Nephron progenitor cell (in vitro differentiated cells): ENCODE measurements at regions not wholly inside any gene's neighbourhood (a gene's known extent, or its start where the extent isn't known, plus 50 kb on each side); places are given as distances from the start of the nearest gene placed in this dataset.

Experiments used
- DNase-seq: peaks from one replicate; pipeline ENCODE4 v3.0.0; 2021
- H3K27ac Mint-ChIP-seq: 2 replicates; pipeline ENCODE4 v1.8.0; 2021; ENCODE audit warnings: mild to moderate bottlenecking, moderate library complexity, mixed read lengths
- H3K27me3 Mint-ChIP-seq: 2 replicates; pipeline ENCODE4 v1.8.0; 2021; ENCODE audit warnings: mild to moderate bottlenecking, low read depth, mixed read lengths; ENCODE audit not compliant: poor library complexity
- H3K36me3 Mint-ChIP-seq: 2 replicates; pipeline ENCODE4 v1.8.0; 2021; ENCODE audit warnings: low read depth, mixed read lengths
- H3K4me1 Mint-ChIP-seq: 2 replicates; pipeline ENCODE4 v1.8.0; 2021; ENCODE audit warnings: mixed read lengths
- H3K4me3 Mint-ChIP-seq: 2 replicates; pipeline ENCODE4 v1.8.0; 2021; ENCODE audit warnings: mild to moderate bottlenecking, moderate library complexity, mixed read lengths
- H3K9me3 Mint-ChIP-seq: 2 replicates; pipeline ENCODE4 v1.8.0; 2021; ENCODE audit warnings: mild to moderate bottlenecking, moderate library complexity, mixed read lengths
- CTCF ChIP-seq: fragments of 200-600 bp; sonication (generic); IDR thresholded peaks from 2 replicates; pipeline ENCODE4 v1.5.0; 2021; ENCODE audit warnings: antibody characterized with exemption

DNA sequence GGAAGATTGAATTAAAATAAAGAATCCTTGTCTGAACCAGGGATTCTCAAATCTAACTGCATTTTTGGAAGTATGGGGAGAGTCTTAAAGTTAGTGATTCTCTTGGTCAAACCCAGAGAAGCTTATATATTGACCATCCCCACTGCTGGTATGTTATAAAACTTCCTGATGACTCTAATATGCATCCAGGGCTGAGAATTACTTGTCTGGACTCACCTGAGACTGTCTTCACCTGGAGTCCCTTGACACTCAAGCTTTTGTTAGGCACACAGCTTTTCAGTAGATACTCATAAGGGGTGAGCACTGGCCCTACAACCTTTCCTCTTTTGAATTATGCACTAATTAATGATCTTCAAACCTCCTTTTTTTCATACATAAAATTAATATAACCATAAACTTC lies 149.6 kb upstream of the GULP1 start:
- no peak for DNase-seq
- Mint-ChIP-seq H3K9me3 (no peaks in the 10 kb centered on the region), H3K4me1 (no peaks in the 10 kb centered on the region), H3K36me3 (no peaks in the 10 kb centered on the region), H3K27me3 (no peaks in the 10 kb centered on the region), H3K4me3 (no peak overlapping the region), H3K27ac (no peak overlapping the region)
- TF ChIP-seq CTCF, result no peak

DNA sequence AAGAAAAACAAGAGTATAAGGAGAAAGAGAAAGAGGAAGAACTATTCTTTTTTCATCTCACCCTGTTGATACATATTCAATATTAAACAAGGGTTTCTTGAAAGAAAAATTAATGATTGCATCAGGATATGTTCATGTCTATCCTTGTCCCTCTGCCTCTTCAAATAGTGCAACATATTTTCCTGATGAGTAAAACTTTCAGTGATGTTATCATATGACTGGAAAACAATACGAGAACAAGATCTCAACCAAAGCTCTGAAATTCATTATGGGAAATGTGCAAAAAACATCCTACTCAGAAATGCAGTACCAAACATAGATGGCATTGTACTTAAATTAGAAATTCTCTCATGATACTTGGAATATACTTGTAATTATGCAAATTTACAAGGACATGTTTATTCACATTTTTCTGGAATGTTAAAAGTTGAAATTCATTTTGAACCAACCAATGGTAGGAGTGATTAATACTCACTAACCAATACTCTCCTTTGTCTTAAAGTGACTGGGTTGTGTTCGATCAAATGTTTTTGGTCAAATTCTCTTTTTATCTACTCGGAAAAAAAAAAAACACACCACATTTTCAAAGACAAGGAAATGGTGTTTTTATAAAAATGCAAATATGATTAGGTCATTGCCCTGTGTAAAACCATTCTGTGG lies 148.9 kb upstream of the GULP1 start:
- no peaks in the 10 kb centered on the region for H3K36me3 Mint-ChIP-seq
- DNase-seq, result no peak
- TF ChIP-seq CTCF, result no peak
- H3K27ac Mint-ChIP-seq, result no peak overlapping the region
- H3K9me3 Mint-ChIP-seq, result no peaks in the 10 kb centered on the region
- H3K27me3 Mint-ChIP-seq, result no peaks in the 10 kb centered on the region
- no peaks in the 10 kb centered on the region for H3K4me1 Mint-ChIP-seq
- no peak overlapping the region for H3K4me3 Mint-ChIP-seq

GRCh38 chr2:188145885-188146284 lies 145.8 kb upstream of the GULP1 start:
- Mint-ChIP-seq H3K27ac (no peak overlapping the region), H3K9me3 (no peaks in the 10 kb centered on the region), H3K4me3 (no peak overlapping the region), H3K4me1 (no peaks in the 10 kb centered on the region), H3K27me3 (no peaks in the 10 kb centered on the region), H3K36me3 (no peaks in the 10 kb centered on the region)
- DNase-seq, result no peak
- no peak for TF ChIP-seq CTCF

- Mint-ChIP-seq H3K27ac (no peak overlapping the region), H3K27me3 (no peaks in the 10 kb centered on the region), H3K4me3 (no peak overlapping the region), H3K36me3 (no peaks in the 10 kb centered on the region), H3K9me3 (no peaks in the 10 kb centered on the region), H3K4me1 (no peaks in the 10 kb centered on the region)
- DNase-seq, result no peak
- no peak for TF ChIP-seq CTCF
These were observed 144.8 kb upstream of the GULP1 start for GRCh38 chr2:188146888-188147287.

DNA sequence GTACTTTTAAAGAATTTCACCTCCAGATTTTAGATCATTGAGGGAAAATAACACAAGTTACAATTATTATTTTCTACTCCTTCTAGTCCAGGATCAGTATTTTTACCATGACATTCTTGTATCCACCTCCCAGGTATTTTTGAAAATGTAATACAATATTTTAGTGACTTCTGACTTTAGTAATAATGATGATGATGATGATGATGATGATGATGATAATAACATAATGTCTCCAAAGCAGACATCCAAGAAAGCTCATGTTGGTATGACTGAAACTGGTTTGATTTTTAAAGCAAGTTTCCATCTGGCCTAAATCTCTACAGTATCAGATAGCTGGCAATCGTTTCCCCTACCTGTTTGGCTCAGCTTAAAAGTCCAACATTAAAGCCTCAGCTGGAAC lies 140.0 kb upstream of the GULP1 start:
- no peak for TF ChIP-seq CTCF
- H3K36me3 Mint-ChIP-seq, result no peaks in the 10 kb centered on the region
- H3K27ac Mint-ChIP-seq, result no peak overlapping the region
- no peak for DNase-seq
- H3K4me3 Mint-ChIP-seq, result no peak overlapping the region
- H3K9me3 Mint-ChIP-seq, result no peaks in the 10 kb centered on the region
- no peaks in the 10 kb centered on the region for H3K4me1 Mint-ChIP-seq
- peaks cover 4% of the 10 kb centered on the region for H3K27me3 Mint-ChIP-seq

DNA sequence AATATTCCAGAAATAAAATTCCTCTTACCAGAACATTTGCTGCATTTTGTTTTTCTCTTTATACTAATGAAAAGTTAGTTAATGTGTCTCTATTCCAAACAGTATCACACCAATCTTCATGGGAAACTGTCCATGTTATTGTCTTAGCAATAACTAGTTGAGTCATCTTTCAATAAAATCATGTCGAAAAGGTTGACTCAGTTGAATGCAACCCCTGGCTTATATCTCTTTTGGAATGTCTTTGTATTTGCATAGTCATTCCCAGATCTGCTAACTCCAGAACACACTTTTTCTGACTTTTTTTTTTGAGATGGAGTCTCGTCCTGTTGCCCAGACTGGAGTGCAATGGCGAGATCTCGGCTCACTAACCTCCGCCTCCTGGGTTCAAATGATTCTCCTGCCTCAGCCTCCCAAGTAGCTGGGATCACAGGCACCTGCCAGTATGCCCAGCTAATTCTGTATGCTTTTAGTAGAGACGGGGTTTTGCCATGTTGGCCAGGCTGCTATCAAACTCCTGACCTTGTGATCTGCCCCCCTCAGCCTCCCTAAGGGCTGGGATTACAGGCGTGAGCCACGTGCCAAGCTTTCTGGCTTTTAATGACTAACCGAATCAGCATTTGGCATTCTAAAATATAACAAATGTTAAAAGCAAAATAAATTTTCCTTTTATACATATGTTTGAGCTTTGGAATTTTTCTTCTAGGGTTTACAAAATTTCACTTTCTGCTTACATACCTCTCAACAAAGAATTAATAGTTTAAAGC lies 133.2 kb upstream of the GULP1 start:
- no peak for DNase-seq
- Mint-ChIP-seq H3K27me3 (peaks cover 4% of the 10 kb centered on the region), H3K4me3 (no peak overlapping the region), H3K4me1 (no peaks in the 10 kb centered on the region), H3K9me3 (no peaks in the 10 kb centered on the region), H3K36me3 (no peaks in the 10 kb centered on the region), H3K27ac (no peak overlapping the region)
- TF ChIP-seq CTCF, result no peak
